WTC11 (cell line): ENCODE measurements at regions not wholly inside any gene's neighbourhood (a gene's known extent, or its start where the extent isn't known, plus 50 kb on each side); places are given as distances from the start of the nearest gene placed in this dataset.

ENCODE experiments used
- ATAC-seq: fragments of 200-7000 bp; cut with Tn5 transposase; 2 replicates; pipeline ENCODE4 v1.10.0; 2021; ENCODE audit warnings: mild to moderate bottlenecking, moderate library complexity
- CTCF ChIA-PET: fragments of 300-600 bp; sonication (Branson Sonifier 250); formaldehyde crosslinking; loops from one replicate; lab custom pipeline; 2021; ENCODE audit warnings: antibody characterized with exemption; lab: Charles Lee
- POLR2A ChIA-PET: fragments of 350-600 bp; sonication (Branson Sonifier 250); formaldehyde crosslinking; loops from one replicate; lab custom pipeline; 2021; ENCODE audit warnings: antibody characterized with exemption; lab: Charles Lee
- DNase-seq: peaks from one replicate; pipeline ENCODE4 v3.0.0; 2021; ENCODE audit warnings: low spot score
- H3K27ac Mint-ChIP-seq: 2 replicates; pipeline ENCODE4 v1.8.0; 2021; ENCODE audit warnings: mixed read lengths
- H3K27me3 Mint-ChIP-seq: 2 replicates; pipeline ENCODE4 v1.8.0; 2021; ENCODE audit warnings: low read depth, mild to moderate bottlenecking, moderate library complexity, mixed read lengths
- H3K36me3 Mint-ChIP-seq: 2 replicates; pipeline ENCODE4 v1.8.0; 2021; ENCODE audit warnings: mixed read lengths
- H3K4me1 Mint-ChIP-seq: 2 replicates; pipeline ENCODE4 v1.8.0; 2022; ENCODE audit warnings: mixed read lengths
- H3K4me3 Mint-ChIP-seq: 2 replicates; pipeline ENCODE4 v1.8.0; 2021; ENCODE audit warnings: mild to moderate bottlenecking, moderate library complexity, mixed read lengths
- H3K9me3 Mint-ChIP-seq: 2 replicates; pipeline ENCODE4 v1.8.0; 2021; ENCODE audit warnings: mixed read lengths
- ELF4 ChIP-seq: sonication (generic); formaldehyde crosslinking; IDR thresholded peaks from 2 replicates; pipeline ENCODE4 v1.8.1; 2022; ENCODE audit warnings: low read depth, mild to moderate bottlenecking, moderate library complexity, missing genetic modification reagents
- ETV6 ChIP-seq: sonication (generic); formaldehyde crosslinking; IDR thresholded peaks from 2 replicates; pipeline ENCODE4 v1.8.1; 2022; ENCODE audit warnings: mild to moderate bottlenecking, missing genetic modification reagents
- GRHL2 ChIP-seq: fragments of 250-450 bp; sonication (Bioruptor Pico); IDR thresholded peaks from 2 replicates; pipeline ENCODE4 v1.8.0; 2022; ENCODE audit warnings: mild to moderate bottlenecking, moderate library complexity; ENCODE audit not compliant: insufficient replicate concordance, severe bottlenecking
- JAZF1 ChIP-seq: fragments of 250-450 bp; sonication (Bioruptor Pico); IDR thresholded peaks from 2 replicates; pipeline ENCODE4 v1.9.0; 2021; ENCODE audit warnings: moderate library complexity, mild to moderate bottlenecking, inconsistent platforms
- NFE2L1 ChIP-seq: sonication (generic); formaldehyde crosslinking; IDR thresholded peaks from 2 replicates; pipeline ENCODE4 v1.8.1; 2023; ENCODE audit warnings: missing genetic modification reagents
- NFYB ChIP-seq: sonication (generic); formaldehyde crosslinking; conservative IDR thresholded peaks from 2 replicates; pipeline ENCODE4 v1.8.0; 2022; ENCODE audit warnings: low read depth, missing genetic modification reagents
- PRRX2 ChIP-seq: fragments of 250-450 bp; sonication (Bioruptor Pico); IDR thresholded peaks from 2 replicates; pipeline ENCODE4 v1.8.0; 2021; ENCODE audit warnings: mild to moderate bottlenecking
- SP1 ChIP-seq: sonication (generic); formaldehyde crosslinking; conservative IDR thresholded peaks from 2 replicates; pipeline ENCODE4 v1.8.1; 2022; ENCODE audit warnings: missing genetic modification reagents
- TEAD4 ChIP-seq: sonication (generic); formaldehyde crosslinking; IDR thresholded peaks from 2 replicates; pipeline ENCODE4 v1.8.0; 2022; ENCODE audit warnings: mild to moderate bottlenecking, missing genetic modification reagents
- ZBTB21 ChIP-seq: sonication (generic); formaldehyde crosslinking; IDR thresholded peaks from 2 replicates; pipeline ENCODE4 v1.8.1; 2023; ENCODE audit warnings: mild to moderate bottlenecking, missing genetic modification reagents, borderline replicate concordance
- ZNF263 ChIP-seq: sonication (generic); formaldehyde crosslinking; IDR thresholded peaks from 2 replicates; pipeline ENCODE4 v1.8.1; 2022; ENCODE audit warnings: low read depth, mild to moderate bottlenecking, moderate library complexity, missing genetic modification reagents
- ZNF423 ChIP-seq: fragments of 250-450 bp; sonication (Bioruptor Pico); IDR thresholded peaks from 2 replicates; pipeline ENCODE4 v2.1.2; 2022; ENCODE audit warnings: mild to moderate bottlenecking, moderate library complexity
- TF ChIP-seq, protein P1 (sequence below): sonication (generic); formaldehyde crosslinking; conservative IDR thresholded peaks from 2 replicates; pipeline ENCODE4 v1.8.1; 2023; ENCODE audit warnings: mild to moderate bottlenecking, low read depth, missing genetic modification reagents, moderate library complexity
- TF ChIP-seq, protein P2 (sequence below): sonication (generic); formaldehyde crosslinking; IDR thresholded peaks from 2 replicates; pipeline ENCODE4 v1.8.1; 2023; ENCODE audit warnings: mild to moderate bottlenecking, moderate library complexity, missing genetic modification reagents
- TF ChIP-seq, protein P3 (sequence below): sonication (generic); formaldehyde crosslinking; IDR thresholded peaks from 2 replicates; pipeline ENCODE4 v1.8.0; 2022; ENCODE audit warnings: mild to moderate bottlenecking, missing genetic modification reagents
- TF ChIP-seq, protein P4 (sequence below): fragments of 250-450 bp; sonication (Bioruptor Pico); IDR thresholded peaks from 2 replicates; pipeline ENCODE4 v2.1.2; 2022; ENCODE audit warnings: mild to moderate bottlenecking, moderate library complexity
- TF ChIP-seq, protein P5 (sequence below): fragments of 200-600 bp; IDR thresholded peaks from 2 replicates; pipeline ENCODE4 v1.8.0; 2022; ENCODE audit warnings: antibody characterized with exemption
- TF ChIP-seq, protein P6 (sequence below): sonication (generic); formaldehyde crosslinking; IDR thresholded peaks from 2 replicates; pipeline ENCODE4 v1.8.0; 2023; ENCODE audit warnings: mild to moderate bottlenecking, missing genetic modification reagents

DNA sequence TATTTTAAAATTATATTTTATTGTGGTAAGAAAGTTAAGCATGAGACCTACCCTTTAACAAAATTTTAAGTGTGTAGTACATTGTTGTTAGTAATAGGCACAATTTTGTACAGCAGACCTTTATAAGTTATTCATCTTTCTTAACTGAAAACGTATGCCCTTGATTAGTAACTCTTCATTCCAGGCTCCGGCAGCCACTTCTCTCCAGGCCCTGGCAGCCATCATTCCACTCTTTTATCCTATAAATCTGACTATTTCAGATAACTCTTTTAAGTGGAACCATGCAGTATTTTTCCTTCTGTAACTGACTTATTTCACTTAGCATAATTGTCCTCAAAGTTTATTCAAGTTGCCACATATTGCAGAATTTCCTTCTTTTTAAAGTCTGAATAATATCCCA lies 348.2 kb downstream of the CDH11 start (continued):
- TF ChIP-seq JAZF1 (CRISPR knock-in tag) (no peak), NFE2L1 (CRISPR knock-in tag) (no peak), SP1 (no peak), NFYB (CRISPR knock-in tag) (no peak), ETV6 (CRISPR knock-in tag) (no peak), TEAD4 (no peak), ZNF263 (CRISPR knock-in tag) (no peak), PRRX2 (no peak), ELF4 (CRISPR knock-in tag) (no peak), ZBTB21 (CRISPR knock-in tag) (no peak)
- TF ChIP-seq, protein P1, sequence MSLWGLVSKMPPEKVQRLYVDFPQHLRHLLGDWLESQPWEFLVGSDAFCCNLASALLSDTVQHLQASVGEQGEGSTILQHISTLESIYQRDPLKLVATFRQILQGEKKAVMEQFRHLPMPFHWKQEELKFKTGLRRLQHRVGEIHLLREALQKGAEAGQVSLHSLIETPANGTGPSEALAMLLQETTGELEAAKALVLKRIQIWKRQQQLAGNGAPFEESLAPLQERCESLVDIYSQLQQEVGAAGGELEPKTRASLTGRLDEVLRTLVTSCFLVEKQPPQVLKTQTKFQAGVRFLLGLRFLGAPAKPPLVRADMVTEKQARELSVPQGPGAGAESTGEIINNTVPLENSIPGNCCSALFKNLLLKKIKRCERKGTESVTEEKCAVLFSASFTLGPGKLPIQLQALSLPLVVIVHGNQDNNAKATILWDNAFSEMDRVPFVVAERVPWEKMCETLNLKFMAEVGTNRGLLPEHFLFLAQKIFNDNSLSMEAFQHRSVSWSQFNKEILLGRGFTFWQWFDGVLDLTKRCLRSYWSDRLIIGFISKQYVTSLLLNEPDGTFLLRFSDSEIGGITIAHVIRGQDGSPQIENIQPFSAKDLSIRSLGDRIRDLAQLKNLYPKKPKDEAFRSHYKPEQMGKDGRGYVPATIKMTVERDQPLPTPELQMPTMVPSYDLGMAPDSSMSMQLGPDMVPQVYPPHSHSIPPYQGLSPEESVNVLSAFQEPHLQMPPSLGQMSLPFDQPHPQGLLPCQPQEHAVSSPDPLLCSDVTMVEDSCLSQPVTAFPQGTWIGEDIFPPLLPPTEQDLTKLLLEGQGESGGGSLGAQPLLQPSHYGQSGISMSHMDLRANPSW (CRISPR knock-in tag), result no peak
- TF ChIP-seq, protein P2, sequence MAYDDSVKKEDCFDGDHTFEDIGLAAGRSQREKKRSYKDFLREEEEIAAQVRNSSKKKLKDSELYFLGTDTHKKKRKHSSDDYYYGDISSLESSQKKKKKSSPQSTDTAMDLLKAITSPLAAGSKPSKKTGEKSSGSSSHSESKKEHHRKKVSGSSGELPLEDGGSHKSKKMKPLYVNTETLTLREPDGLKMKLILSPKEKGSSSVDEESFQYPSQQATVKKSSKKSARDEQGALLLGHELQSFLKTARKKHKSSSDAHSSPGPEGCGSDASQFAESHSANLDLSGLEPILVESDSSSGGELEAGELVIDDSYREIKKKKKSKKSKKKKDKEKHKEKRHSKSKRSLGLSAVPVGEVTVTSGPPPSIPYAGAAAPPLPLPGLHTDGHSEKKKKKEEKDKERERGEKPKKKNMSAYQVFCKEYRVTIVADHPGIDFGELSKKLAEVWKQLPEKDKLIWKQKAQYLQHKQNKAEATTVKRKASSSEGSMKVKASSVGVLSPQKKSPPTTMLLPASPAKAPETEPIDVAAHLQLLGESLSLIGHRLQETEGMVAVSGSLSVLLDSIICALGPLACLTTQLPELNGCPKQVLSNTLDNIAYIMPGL (CRISPR knock-in tag), result no peak

DNA sequence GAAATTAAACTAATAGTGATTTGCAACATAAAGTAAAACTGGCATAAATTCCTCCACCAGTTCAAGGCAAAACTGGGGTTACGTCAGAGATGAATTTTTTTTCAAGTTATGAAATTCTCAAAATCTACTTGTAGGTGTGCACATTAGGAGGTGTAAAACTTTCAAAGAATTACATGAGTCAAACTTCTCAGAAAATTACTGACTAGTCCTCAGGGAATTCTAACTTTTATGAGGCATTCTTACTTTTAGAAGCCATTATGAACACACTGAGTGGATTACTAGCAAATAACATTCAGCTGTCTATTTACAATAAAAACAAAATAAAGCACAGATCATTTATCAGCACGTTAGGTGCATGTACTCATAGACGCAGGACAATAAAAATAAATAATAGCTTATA lies 348.7 kb downstream of the CDH11 start:
- DNase-seq (no peak), ATAC-seq (no peak)
- Mint-ChIP-seq H3K4me1 (no peaks in the 10 kb centered on the region), H3K9me3 (0 out of 2 replicates have a peak, but pooled peaks cover 3% of the 10 kb centered on the region), H3K36me3 (no peaks in the 10 kb centered on the region), H3K27me3 (no peaks in the 10 kb centered on the region; the same call in 1 of the 2 replicates), H3K4me3 (no peak overlapping the region), H3K27ac (no peak overlapping the region)
- TF ChIP-seq ETV6 (CRISPR knock-in tag) (no peak), ELF4 (CRISPR knock-in tag) (no peak), NFE2L1 (CRISPR knock-in tag) (no peak), ZNF423 (CRISPR knock-in tag) (no peak), GRHL2 (CRISPR knock-in tag) (no peak)
- TF ChIP-seq, protein P3, sequence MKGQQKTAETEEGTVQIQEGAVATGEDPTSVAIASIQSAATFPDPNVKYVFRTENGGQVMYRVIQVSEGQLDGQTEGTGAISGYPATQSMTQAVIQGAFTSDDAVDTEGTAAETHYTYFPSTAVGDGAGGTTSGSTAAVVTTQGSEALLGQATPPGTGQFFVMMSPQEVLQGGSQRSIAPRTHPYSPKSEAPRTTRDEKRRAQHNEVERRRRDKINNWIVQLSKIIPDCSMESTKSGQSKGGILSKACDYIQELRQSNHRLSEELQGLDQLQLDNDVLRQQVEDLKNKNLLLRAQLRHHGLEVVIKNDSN, result no peak
- TF ChIP-seq, protein P4, sequence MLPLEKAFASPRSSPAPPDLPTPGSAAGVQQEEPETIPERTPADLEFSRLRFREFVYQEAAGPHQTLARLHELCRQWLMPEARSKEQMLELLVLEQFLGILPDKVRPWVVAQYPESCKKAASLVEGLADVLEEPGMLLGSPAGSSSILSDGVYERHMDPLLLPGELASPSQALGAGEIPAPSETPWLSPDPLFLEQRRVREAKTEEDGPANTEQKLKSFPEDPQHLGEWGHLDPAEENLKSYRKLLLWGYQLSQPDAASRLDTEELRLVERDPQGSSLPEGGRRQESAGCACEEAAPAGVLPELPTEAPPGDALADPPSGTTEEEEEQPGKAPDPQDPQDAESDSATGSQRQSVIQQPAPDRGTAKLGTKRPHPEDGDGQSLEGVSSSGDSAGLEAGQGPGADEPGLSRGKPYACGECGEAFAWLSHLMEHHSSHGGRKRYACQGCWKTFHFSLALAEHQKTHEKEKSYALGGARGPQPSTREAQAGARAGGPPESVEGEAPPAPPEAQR (CRISPR knock-in tag), result no peak
- TF ChIP-seq, protein P5, sequence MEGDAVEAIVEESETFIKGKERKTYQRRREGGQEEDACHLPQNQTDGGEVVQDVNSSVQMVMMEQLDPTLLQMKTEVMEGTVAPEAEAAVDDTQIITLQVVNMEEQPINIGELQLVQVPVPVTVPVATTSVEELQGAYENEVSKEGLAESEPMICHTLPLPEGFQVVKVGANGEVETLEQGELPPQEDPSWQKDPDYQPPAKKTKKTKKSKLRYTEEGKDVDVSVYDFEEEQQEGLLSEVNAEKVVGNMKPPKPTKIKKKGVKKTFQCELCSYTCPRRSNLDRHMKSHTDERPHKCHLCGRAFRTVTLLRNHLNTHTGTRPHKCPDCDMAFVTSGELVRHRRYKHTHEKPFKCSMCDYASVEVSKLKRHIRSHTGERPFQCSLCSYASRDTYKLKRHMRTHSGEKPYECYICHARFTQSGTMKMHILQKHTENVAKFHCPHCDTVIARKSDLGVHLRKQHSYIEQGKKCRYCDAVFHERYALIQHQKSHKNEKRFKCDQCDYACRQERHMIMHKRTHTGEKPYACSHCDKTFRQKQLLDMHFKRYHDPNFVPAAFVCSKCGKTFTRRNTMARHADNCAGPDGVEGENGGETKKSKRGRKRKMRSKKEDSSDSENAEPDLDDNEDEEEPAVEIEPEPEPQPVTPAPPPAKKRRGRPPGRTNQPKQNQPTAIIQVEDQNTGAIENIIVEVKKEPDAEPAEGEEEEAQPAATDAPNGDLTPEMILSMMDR, result no peak
- TF ChIP-seq, protein P6, sequence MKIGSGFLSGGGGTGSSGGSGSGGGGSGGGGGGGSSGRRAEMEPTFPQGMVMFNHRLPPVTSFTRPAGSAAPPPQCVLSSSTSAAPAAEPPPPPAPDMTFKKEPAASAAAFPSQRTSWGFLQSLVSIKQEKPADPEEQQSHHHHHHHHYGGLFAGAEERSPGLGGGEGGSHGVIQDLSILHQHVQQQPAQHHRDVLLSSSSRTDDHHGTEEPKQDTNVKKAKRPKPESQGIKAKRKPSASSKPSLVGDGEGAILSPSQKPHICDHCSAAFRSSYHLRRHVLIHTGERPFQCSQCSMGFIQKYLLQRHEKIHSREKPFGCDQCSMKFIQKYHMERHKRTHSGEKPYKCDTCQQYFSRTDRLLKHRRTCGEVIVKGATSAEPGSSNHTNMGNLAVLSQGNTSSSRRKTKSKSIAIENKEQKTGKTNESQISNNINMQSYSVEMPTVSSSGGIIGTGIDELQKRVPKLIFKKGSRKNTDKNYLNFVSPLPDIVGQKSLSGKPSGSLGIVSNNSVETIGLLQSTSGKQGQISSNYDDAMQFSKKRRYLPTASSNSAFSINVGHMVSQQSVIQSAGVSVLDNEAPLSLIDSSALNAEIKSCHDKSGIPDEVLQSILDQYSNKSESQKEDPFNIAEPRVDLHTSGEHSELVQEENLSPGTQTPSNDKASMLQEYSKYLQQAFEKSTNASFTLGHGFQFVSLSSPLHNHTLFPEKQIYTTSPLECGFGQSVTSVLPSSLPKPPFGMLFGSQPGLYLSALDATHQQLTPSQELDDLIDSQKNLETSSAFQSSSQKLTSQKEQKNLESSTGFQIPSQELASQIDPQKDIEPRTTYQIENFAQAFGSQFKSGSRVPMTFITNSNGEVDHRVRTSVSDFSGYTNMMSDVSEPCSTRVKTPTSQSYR (CRISPR knock-in tag), result no peak
- POLR2A ChIA-PET, result no interaction called here
- CTCF ChIA-PET, result no interaction called here
